IPS-15b (cell line): ENCODE measurements at regions not wholly inside any gene's neighbourhood (a gene's known extent, or its start where the extent isn't known, plus 50 kb on each side); places are given as distances from the start of the nearest gene placed in this dataset.

Experiments used
- H3K27me3 ChIP-seq: one replicate; pipeline ENCODE4 v1.6.1; 2013; ENCODE audit warnings: low read length; ENCODE audit not compliant: control insufficient read depth, insufficient read depth
- H3K36me3 ChIP-seq: one replicate; pipeline ENCODE4 v1.6.1; 2013; ENCODE audit warnings: low read length; ENCODE audit not compliant: control insufficient read depth, insufficient read depth
- H3K4me1 ChIP-seq: one replicate; pipeline ENCODE4 v1.6.1; 2013; ENCODE audit warnings: mild to moderate bottlenecking, low read length; ENCODE audit not compliant: control insufficient read depth, insufficient read depth
- H3K4me3 ChIP-seq: one replicate; pipeline ENCODE4 v1.5.1; 2013; ENCODE audit warnings: low read depth, low read length
- H3K9ac ChIP-seq: one replicate; pipeline ENCODE4 v1.6.1; 2013; ENCODE audit warnings: low read depth, mild to moderate bottlenecking, low read length
- H3K9me3 ChIP-seq: one replicate; pipeline ENCODE4 v1.6.1; 2013; ENCODE audit warnings: mild to moderate bottlenecking, low read length; ENCODE audit not compliant: control insufficient read depth, insufficient read depth

- Histone ChIP-seq H3K4me1 (peaks cover 6% of the 10 kb centered on the region), H3K9me3 (no peaks in the 10 kb centered on the region), H3K4me3 (no peak overlapping the region), H3K9ac (no peak overlapping the region), H3K27me3 (peaks cover 4% of the 10 kb centered on the region), H3K36me3 (no peaks in the 10 kb centered on the region)
Observed at GRCh38 chrX:40468033-40468846, 112.5 kb upstream of the ATP6AP2 start.

- Histone ChIP-seq H3K4me3 (no peak overlapping the region), H3K27me3 (peaks cover 4% of the 10 kb centered on the region), H3K9me3 (no peaks in the 10 kb centered on the region), H3K9ac (no peak overlapping the region), H3K4me1 (peaks cover 5% of the 10 kb centered on the region), H3K36me3 (no peaks in the 10 kb centered on the region)
Observed at GRCh38 chrX:40467454-40467853, 113.3 kb upstream of the ATP6AP2 start.

- no peaks in the 10 kb centered on the region for H3K36me3 ChIP-seq
- no peaks in the 10 kb centered on the region for H3K9me3 ChIP-seq
- no peak overlapping the region for H3K4me3 ChIP-seq
- no peaks in the 10 kb centered on the region for H3K4me1 ChIP-seq
- no peak overlapping the region for H3K9ac ChIP-seq
- no peaks in the 10 kb centered on the region for H3K27me3 ChIP-seq
Observed at GRCh38 chrX:40465735-40466551, 114.8 kb upstream of the ATP6AP2 start.

- Histone ChIP-seq H3K36me3 (no peaks in the 10 kb centered on the region), H3K27me3 (no peaks in the 10 kb centered on the region), H3K9ac (no peak overlapping the region), H3K9me3 (no peaks in the 10 kb centered on the region), H3K4me1 (no peaks in the 10 kb centered on the region), H3K4me3 (no peak overlapping the region)
Observed at GRCh38 chrX:40462795-40463194, 118.0 kb upstream of the ATP6AP2 start.

GRCh38 chrX:40460926-40461325 lies 119.8 kb upstream of the ATP6AP2 start:
- H3K9me3 ChIP-seq, result no peaks in the 10 kb centered on the region

GRCh38 chrX:40459571-40460158 lies 121.1 kb upstream of the ATP6AP2 start:
- H3K36me3 ChIP-seq, result no peaks in the 10 kb centered on the region
- H3K4me3 ChIP-seq, result no peak overlapping the region
- no peaks in the 10 kb centered on the region for H3K9me3 ChIP-seq
- H3K4me1 ChIP-seq, result no peaks in the 10 kb centered on the region
- H3K27me3 ChIP-seq, result no peaks in the 10 kb centered on the region
- H3K9ac ChIP-seq, result no peak overlapping the region

More at GRCh38 chrX:40460926-40461325, 119.8 kb upstream of the ATP6AP2 start:
- H3K9ac ChIP-seq, result no peak overlapping the region
- no peaks in the 10 kb centered on the region for H3K27me3 ChIP-seq
- H3K4me3 ChIP-seq, result no peak overlapping the region
- H3K36me3 ChIP-seq, result no peaks in the 10 kb centered on the region
- no peaks in the 10 kb centered on the region for H3K4me1 ChIP-seq

GRCh38 chrX:40457406-40457805 lies 123.4 kb upstream of the ATP6AP2 start:
- Histone ChIP-seq H3K4me3 (no peak overlapping the region), H3K27me3 (no peaks in the 10 kb centered on the region), H3K36me3 (no peaks in the 10 kb centered on the region), H3K9me3 (no peaks in the 10 kb centered on the region), H3K9ac (no peak overlapping the region), H3K4me1 (no peaks in the 10 kb centered on the region)

GRCh38 chrX:40452031-40452430 lies 128.7 kb upstream of the ATP6AP2 start:
- Histone ChIP-seq H3K9me3 (peaks cover 7% of the 10 kb centered on the region), H3K27me3 (no peaks in the 10 kb centered on the region), H3K4me3 (no peak overlapping the region), H3K4me1 (no peaks in the 10 kb centered on the region), H3K9ac (no peak overlapping the region), H3K36me3 (no peaks in the 10 kb centered on the region)

GRCh38 chrX:40449956-40450706 lies 130.6 kb upstream of the ATP6AP2 start:
- Histone ChIP-seq H3K36me3 (no peaks in the 10 kb centered on the region), H3K4me3 (no peak overlapping the region), H3K27me3 (no peaks in the 10 kb centered on the region), H3K9ac (no peak overlapping the region), H3K4me1 (no peaks in the 10 kb centered on the region), H3K9me3 (peaks cover 7% of the 10 kb centered on the region)

GRCh38 chrX:40449396-40449795 lies 131.4 kb upstream of the ATP6AP2 start:
- Histone ChIP-seq H3K4me1 (no peaks in the 10 kb centered on the region), H3K36me3 (no peaks in the 10 kb centered on the region)

GRCh38 chrX:40448793-40449192 lies 132.0 kb upstream of the ATP6AP2 start:
- Histone ChIP-seq H3K9me3 (peaks cover 7% of the 10 kb centered on the region), H3K9ac (no peak overlapping the region), H3K4me3 (no peak overlapping the region), H3K4me1 (no peaks in the 10 kb centered on the region), H3K27me3 (no peaks in the 10 kb centered on the region), H3K36me3 (no peaks in the 10 kb centered on the region)

More at GRCh38 chrX:40449396-40449795, 131.4 kb upstream of the ATP6AP2 start:
- Histone ChIP-seq H3K9ac (no peak overlapping the region), H3K9me3 (peaks cover 7% of the 10 kb centered on the region), H3K27me3 (no peaks in the 10 kb centered on the region), H3K4me3 (no peak overlapping the region)
